WTC11 (cell line): ENCODE measurements at regions not wholly inside any gene's neighbourhood (a gene's known extent, or its start where the extent isn't known, plus 50 kb on each side); places are given as distances from the start of the nearest gene placed in this dataset.

Experiments
- ATAC-seq: fragments of 200-7000 bp; cut with Tn5 transposase; 2 replicates; pipeline ENCODE4 v1.10.0; 2021; ENCODE audit warnings: mild to moderate bottlenecking, moderate library complexity
- CTCF ChIA-PET: fragments of 300-600 bp; sonication (Branson Sonifier 250); formaldehyde crosslinking; loops from one replicate; lab custom pipeline; 2021; ENCODE audit warnings: antibody characterized with exemption; lab: Charles Lee
- POLR2A ChIA-PET: fragments of 350-600 bp; sonication (Branson Sonifier 250); formaldehyde crosslinking; loops from one replicate; lab custom pipeline; 2021; ENCODE audit warnings: antibody characterized with exemption; lab: Charles Lee
- DNase-seq: peaks from one replicate; pipeline ENCODE4 v3.0.0; 2021; ENCODE audit warnings: low spot score
- H3K27ac Mint-ChIP-seq: 2 replicates; pipeline ENCODE4 v1.8.0; 2021; ENCODE audit warnings: mixed read lengths
- H3K27me3 Mint-ChIP-seq: 2 replicates; pipeline ENCODE4 v1.8.0; 2021; ENCODE audit warnings: low read depth, mild to moderate bottlenecking, moderate library complexity, mixed read lengths
- H3K36me3 Mint-ChIP-seq: 2 replicates; pipeline ENCODE4 v1.8.0; 2021; ENCODE audit warnings: mixed read lengths
- H3K4me1 Mint-ChIP-seq: 2 replicates; pipeline ENCODE4 v1.8.0; 2022; ENCODE audit warnings: mixed read lengths
- H3K4me3 Mint-ChIP-seq: 2 replicates; pipeline ENCODE4 v1.8.0; 2021; ENCODE audit warnings: mild to moderate bottlenecking, moderate library complexity, mixed read lengths
- H3K9me3 Mint-ChIP-seq: 2 replicates; pipeline ENCODE4 v1.8.0; 2021; ENCODE audit warnings: mixed read lengths
- CREM ChIP-seq: sonication (generic); formaldehyde crosslinking; IDR thresholded peaks from 2 replicates; pipeline ENCODE4 v1.8.1; 2022; ENCODE audit warnings: mild to moderate bottlenecking, missing genetic modification reagents, moderate library complexity
- E2F4 ChIP-seq: sonication (generic); formaldehyde crosslinking; IDR thresholded peaks from 2 replicates; pipeline ENCODE4 v1.8.1; 2022; ENCODE audit warnings: low read depth, mild to moderate bottlenecking, moderate library complexity, missing genetic modification reagents, borderline replicate concordance
- FOXP1 ChIP-seq: sonication (generic); formaldehyde crosslinking; IDR thresholded peaks from 2 replicates; pipeline ENCODE4 v1.8.0; 2022; ENCODE audit warnings: missing genetic modification reagents, mild to moderate bottlenecking, moderate library complexity, borderline replicate concordance
- GABPB1 ChIP-seq: sonication (generic); formaldehyde crosslinking; IDR thresholded peaks from 2 replicates; pipeline ENCODE4 v1.8.1; 2023; ENCODE audit warnings: mild to moderate bottlenecking, missing genetic modification reagents
- JUN ChIP-seq: sonication (generic); formaldehyde crosslinking; IDR thresholded peaks from 2 replicates; pipeline ENCODE4 v1.8.0; 2023; ENCODE audit warnings: mild to moderate bottlenecking, missing genetic modification reagents
- MLX ChIP-seq: sonication (generic); formaldehyde crosslinking; IDR thresholded peaks from 2 replicates; pipeline ENCODE4 v1.8.1; 2023; ENCODE audit warnings: mild to moderate bottlenecking, missing genetic modification reagents, moderate library complexity
- NFE2L1 ChIP-seq: sonication (generic); formaldehyde crosslinking; IDR thresholded peaks from 2 replicates; pipeline ENCODE4 v1.8.1; 2023; ENCODE audit warnings: missing genetic modification reagents
- NR1H2 ChIP-seq: sonication (generic); formaldehyde crosslinking; IDR thresholded peaks from 2 replicates; pipeline ENCODE4 v1.9.0; 2021; ENCODE audit warnings: mild to moderate bottlenecking, moderate library complexity, missing genetic modification reagents
- NR2C2 ChIP-seq: sonication (generic); formaldehyde crosslinking; IDR thresholded peaks from 2 replicates; pipeline ENCODE4 v1.8.0; 2022; ENCODE audit warnings: mild to moderate bottlenecking, missing genetic modification reagents
- NR3C1 ChIP-seq: sonication (generic); formaldehyde crosslinking; conservative IDR thresholded peaks from 2 replicates; pipeline ENCODE4 v1.8.1; 2023; ENCODE audit warnings: low read depth, mild to moderate bottlenecking, missing genetic modification reagents
- SP1 ChIP-seq: sonication (generic); formaldehyde crosslinking; conservative IDR thresholded peaks from 2 replicates; pipeline ENCODE4 v1.8.1; 2022; ENCODE audit warnings: missing genetic modification reagents
- ZNF121 ChIP-seq: sonication (generic); formaldehyde crosslinking; IDR thresholded peaks from 2 replicates; pipeline ENCODE4 v1.8.0; 2023; ENCODE audit warnings: missing genetic modification reagents
- ZNF263 ChIP-seq: sonication (generic); formaldehyde crosslinking; IDR thresholded peaks from 2 replicates; pipeline ENCODE4 v1.8.1; 2022; ENCODE audit warnings: low read depth, mild to moderate bottlenecking, moderate library complexity, missing genetic modification reagents
- ZNF425 ChIP-seq: fragments of 250-450 bp; sonication (Bioruptor Pico); conservative IDR thresholded peaks from 2 replicates; pipeline ENCODE4 v1.9.0; 2021; ENCODE audit warnings: mild to moderate bottlenecking
- TF ChIP-seq, protein P1 (sequence below): sonication (generic); formaldehyde crosslinking; IDR thresholded peaks from 2 replicates; pipeline ENCODE4 v1.8.1; 2022; ENCODE audit warnings: missing genetic modification reagents, borderline replicate concordance
- TF ChIP-seq, protein P2 (sequence below): sonication (generic); formaldehyde crosslinking; IDR thresholded peaks from 2 replicates; pipeline ENCODE4 v1.8.1; 2023; ENCODE audit warnings: mild to moderate bottlenecking, missing genetic modification reagents
- TF ChIP-seq, protein P3 (sequence below): fragments of 250-450 bp; sonication (Bioruptor Pico); IDR thresholded peaks from 2 replicates; pipeline ENCODE4 v2.1.2; 2022; ENCODE audit warnings: mild to moderate bottlenecking, moderate library complexity
- TF ChIP-seq, protein P4 (sequence below): sonication (generic); formaldehyde crosslinking; conservative IDR thresholded peaks from 2 replicates; pipeline ENCODE4 v1.8.1; 2023; ENCODE audit warnings: mild to moderate bottlenecking, low read depth, missing genetic modification reagents, moderate library complexity

- ATAC-seq (no peak), DNase-seq (no peak)
- H3K9me3 Mint-ChIP-seq: peaks cover 16% of the 10 kb centered on the region
- H3K4me1 Mint-ChIP-seq: no peaks in the 10 kb centered on the region
- peaks cover 11% of the 10 kb centered on the region for H3K36me3 Mint-ChIP-seq
- no peak overlapping the region for H3K4me3 Mint-ChIP-seq
- ChIA-PET CTCF (interaction anchor here (1.2 kb wide), 2 partner anchors 14 to 36 kb away, joined by 3 to 4 read pairs; no protein-coding TSS in a partner anchor), POLR2A (no interaction called here)
- TF ChIP-seq ZNF425 (CRISPR knock-in tag): no peak
- TF ChIP-seq NFE2L1 (CRISPR knock-in tag): no peak
- TF ChIP-seq SP1 (CRISPR knock-in tag): no peak
- TF ChIP-seq E2F4 (CRISPR knock-in tag): no peak
- no peaks in the 10 kb centered on the region; the same call in 1 of the 2 replicates for H3K27me3 Mint-ChIP-seq
- H3K27ac Mint-ChIP-seq: no peak overlapping the region
Measured at GRCh38 chr3:184453296-184453695, 73.4 kb downstream of the CHRD start.

DNA sequence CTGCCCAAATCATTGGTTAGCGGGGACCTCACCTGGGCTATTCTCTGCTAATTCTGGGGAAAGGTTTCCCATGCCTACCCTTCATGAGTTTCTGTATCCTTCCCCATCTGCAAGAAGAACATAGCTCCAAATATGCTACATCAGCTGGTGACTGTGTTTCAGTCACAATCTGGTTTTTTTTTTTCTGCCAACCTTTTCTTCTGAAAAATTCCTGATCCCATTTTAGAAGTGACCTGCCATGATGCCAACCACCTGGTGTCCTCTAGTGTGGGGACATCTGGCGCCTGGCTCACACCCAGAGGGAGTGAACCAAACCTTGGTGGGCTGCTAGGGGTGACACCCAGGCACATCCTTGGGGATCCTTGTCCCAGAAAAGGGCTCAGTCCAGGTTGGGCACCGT lies 76.1 kb downstream of the CHRD start:
- Mint-ChIP-seq H3K27ac (no peak overlapping the region), H3K9me3 (peaks cover 24% of the 10 kb centered on the region), H3K36me3 (peaks cover 17% of the 10 kb centered on the region), H3K4me1 (no peaks in the 10 kb centered on the region), H3K27me3 (no peaks in the 10 kb centered on the region; the same call in 1 of the 2 replicates), H3K4me3 (no peak overlapping the region)
- DNase-seq: no peak
- TF ChIP-seq CREM (no peak), JUN (CRISPR knock-in tag) (no peak), ZNF263 (CRISPR knock-in tag) (no peak)
- ChIA-PET CTCF (interaction anchor here (1.0 to 1.1 kb wide), 2 partner anchors 12 to 85 kb away, joined by 3 to 4 read pairs; no protein-coding TSS in a partner anchor), POLR2A (no interaction called here)
- no peak for ATAC-seq

GRCh38 chr3:184456476-184456875 lies 76.6 kb downstream of the CHRD start:
- peaks cover 17% of the 10 kb centered on the region for H3K36me3 Mint-ChIP-seq
- POLR2A ChIA-PET: no interaction called here
- CTCF ChIA-PET: interaction anchor here (1.0 to 1.1 kb wide), 2 partner anchors 12 to 85 kb away, joined by 3 to 4 read pairs; no protein-coding TSS in a partner anchor
- peaks cover 24% of the 10 kb centered on the region for H3K9me3 Mint-ChIP-seq
- no peaks in the 10 kb centered on the region for H3K4me1 Mint-ChIP-seq
- no peak overlapping the region for H3K4me3 Mint-ChIP-seq
- no peaks in the 10 kb centered on the region; the same call in 1 of the 2 replicates for H3K27me3 Mint-ChIP-seq
- TF ChIP-seq, protein P1, sequence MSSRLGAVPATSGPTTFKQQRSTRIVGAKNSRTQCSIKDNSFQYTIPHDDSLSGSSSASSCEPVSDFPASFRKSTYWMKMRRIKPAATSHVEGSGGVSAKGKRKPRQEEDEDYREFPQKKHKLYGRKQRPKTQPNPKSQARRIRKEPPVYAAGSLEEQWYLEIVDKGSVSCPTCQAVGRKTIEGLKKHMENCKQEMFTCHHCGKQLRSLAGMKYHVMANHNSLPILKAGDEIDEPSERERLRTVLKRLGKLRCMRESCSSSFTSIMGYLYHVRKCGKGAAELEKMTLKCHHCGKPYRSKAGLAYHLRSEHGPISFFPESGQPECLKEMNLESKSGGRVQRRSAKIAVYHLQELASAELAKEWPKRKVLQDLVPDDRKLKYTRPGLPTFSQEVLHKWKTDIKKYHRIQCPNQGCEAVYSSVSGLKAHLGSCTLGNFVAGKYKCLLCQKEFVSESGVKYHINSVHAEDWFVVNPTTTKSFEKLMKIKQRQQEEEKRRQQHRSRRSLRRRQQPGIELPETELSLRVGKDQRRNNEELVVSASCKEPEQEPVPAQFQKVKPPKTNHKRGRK (CRISPR knock-in tag): no peak
- TF ChIP-seq ZNF121 (CRISPR knock-in tag): no peak
- no peak for TF ChIP-seq NR1H2 (CRISPR knock-in tag)
- TF ChIP-seq, protein P2, sequence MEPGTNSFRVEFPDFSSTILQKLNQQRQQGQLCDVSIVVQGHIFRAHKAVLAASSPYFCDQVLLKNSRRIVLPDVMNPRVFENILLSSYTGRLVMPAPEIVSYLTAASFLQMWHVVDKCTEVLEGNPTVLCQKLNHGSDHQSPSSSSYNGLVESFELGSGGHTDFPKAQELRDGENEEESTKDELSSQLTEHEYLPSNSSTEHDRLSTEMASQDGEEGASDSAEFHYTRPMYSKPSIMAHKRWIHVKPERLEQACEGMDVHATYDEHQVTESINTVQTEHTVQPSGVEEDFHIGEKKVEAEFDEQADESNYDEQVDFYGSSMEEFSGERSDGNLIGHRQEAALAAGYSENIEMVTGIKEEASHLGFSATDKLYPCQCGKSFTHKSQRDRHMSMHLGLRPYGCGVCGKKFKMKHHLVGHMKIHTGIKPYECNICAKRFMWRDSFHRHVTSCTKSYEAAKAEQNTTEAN (CRISPR knock-in tag): no peak
- no peak overlapping the region for H3K27ac Mint-ChIP-seq
- ATAC-seq: no peak
- DNase-seq: no peak

DNA sequence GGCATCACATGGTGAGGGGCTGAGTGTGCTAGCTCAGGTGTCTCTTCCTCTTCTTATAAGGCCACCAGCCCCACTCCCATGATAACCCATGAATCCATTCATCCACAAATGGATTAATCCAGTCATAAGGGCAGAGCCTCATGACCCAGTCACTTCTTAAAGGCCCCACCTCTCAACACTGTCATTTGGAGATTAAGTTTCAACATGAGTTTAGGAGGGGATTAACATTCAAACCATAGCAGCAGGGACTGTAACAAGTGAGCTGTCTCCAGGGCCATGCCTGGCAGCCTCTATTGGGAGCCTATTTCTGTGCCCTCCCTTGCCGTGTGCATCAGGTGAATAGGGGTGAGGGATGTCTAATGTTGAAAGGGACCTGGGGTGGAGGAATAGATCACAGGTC lies 77.5 kb downstream of the CHRD start:
- no peak for DNase-seq
- Mint-ChIP-seq H3K4me3 (no peak overlapping the region), H3K27me3 (no peaks in the 10 kb centered on the region; the same call in 1 of the 2 replicates), H3K4me1 (no peaks in the 10 kb centered on the region), H3K27ac (no peak overlapping the region), H3K36me3 (peaks cover 17% of the 10 kb centered on the region), H3K9me3 (peaks cover 24% of the 10 kb centered on the region)
- ChIA-PET POLR2A (no interaction called here), CTCF (no interaction called here)
- no peak for ATAC-seq
- no peak for TF ChIP-seq MLX (CRISPR knock-in tag)
- TF ChIP-seq, protein P3, sequence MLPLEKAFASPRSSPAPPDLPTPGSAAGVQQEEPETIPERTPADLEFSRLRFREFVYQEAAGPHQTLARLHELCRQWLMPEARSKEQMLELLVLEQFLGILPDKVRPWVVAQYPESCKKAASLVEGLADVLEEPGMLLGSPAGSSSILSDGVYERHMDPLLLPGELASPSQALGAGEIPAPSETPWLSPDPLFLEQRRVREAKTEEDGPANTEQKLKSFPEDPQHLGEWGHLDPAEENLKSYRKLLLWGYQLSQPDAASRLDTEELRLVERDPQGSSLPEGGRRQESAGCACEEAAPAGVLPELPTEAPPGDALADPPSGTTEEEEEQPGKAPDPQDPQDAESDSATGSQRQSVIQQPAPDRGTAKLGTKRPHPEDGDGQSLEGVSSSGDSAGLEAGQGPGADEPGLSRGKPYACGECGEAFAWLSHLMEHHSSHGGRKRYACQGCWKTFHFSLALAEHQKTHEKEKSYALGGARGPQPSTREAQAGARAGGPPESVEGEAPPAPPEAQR: no peak
- no peak for TF ChIP-seq FOXP1 (CRISPR knock-in tag)
- no peak for TF ChIP-seq NR3C1
- TF ChIP-seq NR2C2 (CRISPR knock-in tag): no peak
- no peak for TF ChIP-seq GABPB1 (CRISPR knock-in tag)
- TF ChIP-seq, protein P4, sequence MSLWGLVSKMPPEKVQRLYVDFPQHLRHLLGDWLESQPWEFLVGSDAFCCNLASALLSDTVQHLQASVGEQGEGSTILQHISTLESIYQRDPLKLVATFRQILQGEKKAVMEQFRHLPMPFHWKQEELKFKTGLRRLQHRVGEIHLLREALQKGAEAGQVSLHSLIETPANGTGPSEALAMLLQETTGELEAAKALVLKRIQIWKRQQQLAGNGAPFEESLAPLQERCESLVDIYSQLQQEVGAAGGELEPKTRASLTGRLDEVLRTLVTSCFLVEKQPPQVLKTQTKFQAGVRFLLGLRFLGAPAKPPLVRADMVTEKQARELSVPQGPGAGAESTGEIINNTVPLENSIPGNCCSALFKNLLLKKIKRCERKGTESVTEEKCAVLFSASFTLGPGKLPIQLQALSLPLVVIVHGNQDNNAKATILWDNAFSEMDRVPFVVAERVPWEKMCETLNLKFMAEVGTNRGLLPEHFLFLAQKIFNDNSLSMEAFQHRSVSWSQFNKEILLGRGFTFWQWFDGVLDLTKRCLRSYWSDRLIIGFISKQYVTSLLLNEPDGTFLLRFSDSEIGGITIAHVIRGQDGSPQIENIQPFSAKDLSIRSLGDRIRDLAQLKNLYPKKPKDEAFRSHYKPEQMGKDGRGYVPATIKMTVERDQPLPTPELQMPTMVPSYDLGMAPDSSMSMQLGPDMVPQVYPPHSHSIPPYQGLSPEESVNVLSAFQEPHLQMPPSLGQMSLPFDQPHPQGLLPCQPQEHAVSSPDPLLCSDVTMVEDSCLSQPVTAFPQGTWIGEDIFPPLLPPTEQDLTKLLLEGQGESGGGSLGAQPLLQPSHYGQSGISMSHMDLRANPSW (CRISPR knock-in tag): no peak
